ENCODE measurements at regions not wholly inside any gene's neighbourhood (a gene's known extent, or its start where the extent isn't known, plus 50 kb on each side); places are given as distances from the start of the nearest gene placed in this dataset.

GRCh38 chr2:194927489-194927888 is 729.5 kb upstream of the SLC39A10 start:
- H3K4me3 ChIP-seq (ENCODE audit: insufficient read depth, low read depth, low read length): no peak overlapping the region
- no peaks in the 10 kb centered on the region for H3K9me3 ChIP-seq (ENCODE audit: control insufficient read depth, low read length)
- H3K27me3 ChIP-seq (ENCODE audit: control insufficient read depth, insufficient read depth, low read length, poor library complexity, severe bottlenecking): no peaks in the 10 kb centered on the region
- no peaks in the 10 kb centered on the region for H3K4me1 ChIP-seq (ENCODE audit: control insufficient read depth, insufficient read depth, low read length)
- no peak overlapping the region for H3K27ac ChIP-seq (ENCODE audit: insufficient read depth, low read depth, low read length, poor library complexity, severe bottlenecking)
- WGBS, 2 experiments: 89 to 90% methylated on average over 7 of the region's 7 CpGs
- H3K36me3 ChIP-seq (ENCODE audit: control insufficient read depth, insufficient read depth, low read length): no peaks in the 10 kb centered on the region

GRCh38 chr2:194926873-194927272 is 730.2 kb upstream of the SLC39A10 start:
- no peaks in the 10 kb centered on the region for H3K36me3 ChIP-seq (ENCODE audit: control insufficient read depth, insufficient read depth, low read length)
- H3K27ac ChIP-seq (ENCODE audit: insufficient read depth, low read depth, low read length, poor library complexity, severe bottlenecking): no peak overlapping the region
- WGBS, 2 experiments: 82 to 86% methylated on average over 1 of the region's 1 CpG
- H3K27me3 ChIP-seq (ENCODE audit: control insufficient read depth, insufficient read depth, low read length, poor library complexity, severe bottlenecking): no peaks in the 10 kb centered on the region
- no peaks in the 10 kb centered on the region for H3K4me1 ChIP-seq (ENCODE audit: control insufficient read depth, insufficient read depth, low read length)
- H3K4me3 ChIP-seq (ENCODE audit: insufficient read depth, low read depth, low read length): no peak overlapping the region
- no peaks in the 10 kb centered on the region for H3K9me3 ChIP-seq (ENCODE audit: control insufficient read depth, low read length)

GRCh38 chr2:194925742-194926141 is 731.3 kb upstream of the SLC39A10 start:
- no peaks in the 10 kb centered on the region for H3K4me1 ChIP-seq (ENCODE audit: control insufficient read depth, insufficient read depth, low read length)
- no peak overlapping the region for H3K27ac ChIP-seq (ENCODE audit: insufficient read depth, low read depth, low read length, poor library complexity, severe bottlenecking)
- whole genome bisulfite sequencing, 2 experiments: 91 to 100% methylated on average over 1 to 4 of the region's 4 CpGs
- no peak overlapping the region for H3K4me3 ChIP-seq (ENCODE audit: insufficient read depth, low read depth, low read length)
- no peaks in the 10 kb centered on the region for H3K36me3 ChIP-seq (ENCODE audit: control insufficient read depth, insufficient read depth, low read length)
- H3K27me3 ChIP-seq (ENCODE audit: control insufficient read depth, insufficient read depth, low read length, poor library complexity, severe bottlenecking): no peaks in the 10 kb centered on the region
- no peaks in the 10 kb centered on the region for H3K9me3 ChIP-seq (ENCODE audit: control insufficient read depth, low read length)

GRCh38 chr2:194917519-194917918 is 739.5 kb upstream of the SLC39A10 start:
- no peaks in the 10 kb centered on the region for H3K36me3 ChIP-seq (ENCODE audit: control insufficient read depth, insufficient read depth, low read length)
- H3K4me1 ChIP-seq (ENCODE audit: control insufficient read depth, insufficient read depth, low read length): no peaks in the 10 kb centered on the region
- no peaks in the 10 kb centered on the region for H3K9me3 ChIP-seq (ENCODE audit: control insufficient read depth, low read length)
- no peak overlapping the region for H3K27ac ChIP-seq (ENCODE audit: insufficient read depth, low read depth, low read length, poor library complexity, severe bottlenecking)
- H3K27me3 ChIP-seq (ENCODE audit: control insufficient read depth, insufficient read depth, low read length, poor library complexity, severe bottlenecking): no peaks in the 10 kb centered on the region
- H3K4me3 ChIP-seq (ENCODE audit: insufficient read depth, low read depth, low read length): no peak overlapping the region

DNA sequence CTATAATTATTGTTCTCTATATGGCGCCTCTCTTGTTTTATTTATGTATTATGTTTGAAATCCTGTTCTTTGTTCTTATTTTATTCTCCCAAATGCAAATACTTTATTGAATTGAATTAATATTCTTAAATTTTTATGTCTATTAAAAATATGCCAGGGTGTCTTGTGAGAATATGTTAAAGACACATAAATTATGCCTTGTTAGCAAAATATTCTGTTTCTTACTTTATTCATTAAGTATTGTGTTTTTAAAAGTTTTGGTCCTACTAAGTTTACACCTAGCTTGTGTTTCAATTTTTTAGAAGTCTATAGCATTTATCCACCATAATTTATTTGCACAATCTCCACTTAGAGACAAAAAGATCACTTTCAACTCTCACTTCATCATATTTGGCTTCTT is 741.5 kb upstream of the SLC39A10 start:
- no peaks in the 10 kb centered on the region for H3K4me1 ChIP-seq (ENCODE audit: control insufficient read depth, insufficient read depth, low read length)
- no peak overlapping the region for H3K27ac ChIP-seq (ENCODE audit: insufficient read depth, low read depth, low read length, poor library complexity, severe bottlenecking)
- no peaks in the 10 kb centered on the region for H3K36me3 ChIP-seq (ENCODE audit: control insufficient read depth, insufficient read depth, low read length)
- no peaks in the 10 kb centered on the region for H3K9me3 ChIP-seq (ENCODE audit: control insufficient read depth, low read length)
- H3K27me3 ChIP-seq (ENCODE audit: control insufficient read depth, insufficient read depth, low read length, poor library complexity, severe bottlenecking): no peaks in the 10 kb centered on the region
- WGBS, 2 experiments: no CpG with 5 or more reads among the region's 1 CpG
- H3K4me3 ChIP-seq (ENCODE audit: insufficient read depth, low read depth, low read length): no peak overlapping the region

GRCh38 chr2:194907569-194907968 is 749.5 kb upstream of the SLC39A10 start:
- WGBS, 2 experiments: 93 to 95% methylated on average over 4 of the region's 4 CpGs
- no peaks in the 10 kb centered on the region for H3K4me1 ChIP-seq (ENCODE audit: control insufficient read depth, insufficient read depth, low read length)
- no peak overlapping the region for H3K27ac ChIP-seq (ENCODE audit: insufficient read depth, low read depth, low read length, poor library complexity, severe bottlenecking)
- no peaks in the 10 kb centered on the region for H3K36me3 ChIP-seq (ENCODE audit: control insufficient read depth, insufficient read depth, low read length)
- H3K27me3 ChIP-seq (ENCODE audit: control insufficient read depth, insufficient read depth, low read length, poor library complexity, severe bottlenecking): no peaks in the 10 kb centered on the region
- no peaks in the 10 kb centered on the region for H3K9me3 ChIP-seq (ENCODE audit: control insufficient read depth, low read length)
- no peak overlapping the region for H3K4me3 ChIP-seq (ENCODE audit: insufficient read depth, low read depth, low read length)

DNA sequence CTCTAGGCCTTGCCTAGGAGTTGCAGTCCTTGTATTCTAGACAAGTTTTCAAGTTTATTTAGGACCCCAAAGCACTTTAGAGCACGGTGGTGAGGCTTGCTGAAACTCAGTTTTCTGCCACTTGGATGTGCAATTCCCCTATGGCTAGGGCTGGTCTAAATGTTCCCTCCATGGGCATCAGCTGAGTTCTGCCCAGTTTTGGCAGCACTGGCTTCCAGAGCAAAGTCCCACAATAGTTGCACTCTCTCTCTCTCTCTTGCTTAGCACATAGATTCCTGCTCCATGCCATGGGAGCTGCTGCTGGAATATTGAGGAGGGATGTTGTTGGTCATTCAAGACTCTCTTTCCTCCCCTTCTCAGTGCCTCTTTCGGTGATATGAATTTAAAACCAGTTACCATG is 760.2 kb upstream of the SLC39A10 start:
- Histone ChIP-seq H3K27me3 (ENCODE audit: control insufficient read depth, insufficient read depth, low read length, poor library complexity, severe bottlenecking) (no peaks in the 10 kb centered on the region), H3K9me3 (ENCODE audit: control insufficient read depth, low read length) (no peaks in the 10 kb centered on the region), H3K4me3 (ENCODE audit: insufficient read depth, low read depth, low read length) (no peak overlapping the region), H3K36me3 (ENCODE audit: control insufficient read depth, insufficient read depth, low read length) (no peaks in the 10 kb centered on the region), H3K4me1 (ENCODE audit: control insufficient read depth, insufficient read depth, low read length) (no peaks in the 10 kb centered on the region), H3K27ac (ENCODE audit: insufficient read depth, low read depth, low read length, poor library complexity, severe bottlenecking) (no peak overlapping the region)
- 87 to 98% methylated on average over 1 of the region's 2 CpGs for WGBS, 2 experiments

DNA sequence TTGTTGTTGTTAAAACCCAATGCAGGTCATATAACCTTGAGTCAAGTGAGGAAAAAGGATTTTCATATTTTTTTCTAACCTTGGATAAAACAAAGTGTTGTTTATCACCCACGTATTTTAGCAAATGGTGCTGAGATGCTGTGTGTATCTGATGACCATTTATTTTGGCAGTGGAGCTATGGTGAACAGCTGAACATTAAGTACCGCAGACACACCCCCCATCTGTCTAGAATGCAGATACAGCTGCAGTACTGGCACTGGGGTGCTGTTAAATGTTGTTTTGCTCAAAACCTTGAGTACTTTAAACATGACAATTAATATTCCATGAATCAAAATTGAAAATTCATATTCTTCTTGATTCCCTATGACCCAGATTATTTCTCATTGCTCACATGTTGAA is 773.3 kb upstream of the SLC39A10 start:
- WGBS, 2 experiments: 89 to 100% methylated on average over 2 of the region's 2 CpGs

DNA sequence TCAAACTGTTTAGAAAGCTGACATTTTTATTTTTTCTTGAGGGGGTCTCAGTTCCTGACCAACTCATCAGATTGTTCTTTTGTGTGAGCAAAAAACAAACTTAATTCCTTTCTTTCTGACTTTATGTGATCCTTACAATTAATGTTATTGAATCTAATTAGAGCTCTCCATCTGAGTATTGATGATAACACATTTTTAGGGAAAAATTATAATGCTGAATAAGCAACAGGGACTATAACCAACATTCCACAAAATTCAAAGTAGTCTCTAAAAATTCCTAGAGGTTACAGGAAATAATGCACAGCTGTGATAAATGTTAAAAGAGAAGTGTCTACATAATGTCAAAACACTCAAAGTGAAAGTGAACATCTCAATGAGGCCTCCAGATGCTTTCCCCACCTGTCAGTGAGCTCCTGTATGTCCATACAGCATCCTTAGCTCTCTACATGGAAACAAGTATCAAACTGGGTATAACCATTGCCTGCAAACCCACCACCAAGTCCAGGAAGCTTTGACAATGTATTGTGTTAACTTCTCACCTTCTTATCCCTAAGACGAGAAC is 786.0 kb upstream of the SLC39A10 start:
- H3K27ac ChIP-seq (ENCODE audit: insufficient read depth, low read depth, low read length, poor library complexity, severe bottlenecking): no peak overlapping the region
- no peak overlapping the region for H3K4me3 ChIP-seq (ENCODE audit: insufficient read depth, low read depth, low read length)
- WGBS, 2 experiments: 100% methylated on average over 1 of the region's 1 CpG
- no peaks in the 10 kb centered on the region for H3K4me1 ChIP-seq (ENCODE audit: control insufficient read depth, insufficient read depth, low read length)
- no peaks in the 10 kb centered on the region for H3K9me3 ChIP-seq (ENCODE audit: control insufficient read depth, low read length)
- no peaks in the 10 kb centered on the region for H3K27me3 ChIP-seq (ENCODE audit: control insufficient read depth, insufficient read depth, low read length, poor library complexity, severe bottlenecking)
- no peaks in the 10 kb centered on the region for H3K36me3 ChIP-seq (ENCODE audit: control insufficient read depth, insufficient read depth, low read length)

More for the DNA sequence above, 773.3 kb upstream of the SLC39A10 start:
- Histone ChIP-seq H3K4me3 (ENCODE audit: insufficient read depth, low read depth, low read length) (no peak overlapping the region), H3K36me3 (ENCODE audit: control insufficient read depth, insufficient read depth, low read length) (no peaks in the 10 kb centered on the region), H3K9me3 (ENCODE audit: control insufficient read depth, low read length) (no peaks in the 10 kb centered on the region), H3K4me1 (ENCODE audit: control insufficient read depth, insufficient read depth, low read length) (no peaks in the 10 kb centered on the region), H3K27ac (ENCODE audit: insufficient read depth, low read depth, low read length, poor library complexity, severe bottlenecking) (no peak overlapping the region), H3K27me3 (ENCODE audit: control insufficient read depth, insufficient read depth, low read length, poor library complexity, severe bottlenecking) (no peaks in the 10 kb centered on the region)

GRCh38 chr2:194867328-194867727 is 789.7 kb upstream of the SLC39A10 start:
- H3K27me3 ChIP-seq (ENCODE audit: control insufficient read depth, insufficient read depth, low read length, poor library complexity, severe bottlenecking): no peaks in the 10 kb centered on the region
- H3K4me1 ChIP-seq (ENCODE audit: control insufficient read depth, insufficient read depth, low read length): no peaks in the 10 kb centered on the region
- H3K9me3 ChIP-seq (ENCODE audit: control insufficient read depth, low read length): no peaks in the 10 kb centered on the region
- no peak overlapping the region for H3K4me3 ChIP-seq (ENCODE audit: insufficient read depth, low read depth, low read length)
- H3K36me3 ChIP-seq (ENCODE audit: control insufficient read depth, insufficient read depth, low read length): no peaks in the 10 kb centered on the region
- WGBS, 2 experiments: 86% methylated on average over 1 of the region's 1 CpG; no CpG with 5 or more reads in 1 of the 2 experiments
- H3K27ac ChIP-seq (ENCODE audit: insufficient read depth, low read depth, low read length, poor library complexity, severe bottlenecking): no peak overlapping the region

GRCh38 chr2:194854941-194855340 is 802.1 kb upstream of the SLC39A10 start:
- no peaks in the 10 kb centered on the region for H3K9me3 ChIP-seq (ENCODE audit: control insufficient read depth, low read length)
- no peak overlapping the region for H3K27ac ChIP-seq (ENCODE audit: insufficient read depth, low read depth, low read length, poor library complexity, severe bottlenecking)
- no peaks in the 10 kb centered on the region for H3K36me3 ChIP-seq (ENCODE audit: control insufficient read depth, insufficient read depth, low read length)
- H3K27me3 ChIP-seq (ENCODE audit: control insufficient read depth, insufficient read depth, low read length, poor library complexity, severe bottlenecking): no peaks in the 10 kb centered on the region
- 92 to 95% methylated on average over 5 of the region's 5 CpGs for WGBS, 2 experiments
- H3K4me1 ChIP-seq (ENCODE audit: control insufficient read depth, insufficient read depth, low read length): no peaks in the 10 kb centered on the region
- H3K4me3 ChIP-seq (ENCODE audit: insufficient read depth, low read depth, low read length): no peak overlapping the region
